ENCODE measurements at regions not wholly inside any gene's neighbourhood (a gene's known extent, or its start where the extent isn't known, plus 50 kb on each side); places are given as distances from the start of the nearest gene placed in this dataset.
"Not testable (repeated sequence)": the region's sequence is repeated elsewhere in the genome, so short reads cannot be mapped to it uniquely, and the experiment has no call there.

DNA sequence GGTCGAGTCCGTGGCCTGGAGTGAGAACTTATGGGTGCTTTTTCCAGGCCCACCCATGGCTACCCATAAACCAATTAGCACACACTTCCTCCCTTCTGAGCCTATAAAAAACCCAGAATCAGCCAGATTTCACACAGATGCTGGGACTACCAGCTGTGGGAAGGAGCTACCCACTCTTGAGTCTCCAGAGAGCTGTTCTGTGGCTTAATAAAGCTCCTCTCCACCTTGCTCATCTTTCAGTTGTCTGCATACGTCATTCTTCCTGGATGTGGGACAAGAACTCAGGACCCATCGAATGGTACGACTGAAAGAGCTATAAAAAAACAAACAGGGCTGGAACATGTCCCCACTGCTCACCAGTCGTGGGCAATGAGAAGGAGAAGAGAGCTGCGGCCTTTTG, 555.4 kb upstream of the CCDC54 start:
- DNase-seq, result no peak

GRCh38 chr3:106822204-106822603, 555.0 kb upstream of the CCDC54 start:
- ATAC-seq, result no peak

More for the DNA sequence above, 555.4 kb upstream of the CCDC54 start:
- ATAC-seq, result no peak

DNA sequence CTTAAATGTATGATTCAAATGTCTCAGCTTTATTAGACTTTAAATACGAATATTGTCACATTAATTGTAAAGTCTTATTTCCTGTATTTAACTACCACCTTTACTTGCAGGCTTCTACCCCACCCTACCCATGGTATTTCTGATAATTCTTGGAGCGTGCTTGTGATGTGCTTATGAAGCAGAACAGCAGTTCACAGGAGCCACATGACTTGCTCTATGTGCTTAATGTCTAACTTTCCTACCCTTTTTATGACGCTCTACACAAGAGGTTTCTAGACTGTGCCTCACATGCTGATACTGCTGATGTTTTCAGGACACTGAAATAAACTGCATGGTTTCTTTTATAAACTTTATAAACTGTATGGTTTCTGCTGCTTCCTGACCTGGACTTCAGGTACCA, 553.5 kb upstream of the CCDC54 start:
- ATAC-seq (no peak), DNase-seq (no peak)

More at GRCh38 chr3:106822204-106822603, 555.0 kb upstream of the CCDC54 start:
- no peak for DNase-seq

DNA sequence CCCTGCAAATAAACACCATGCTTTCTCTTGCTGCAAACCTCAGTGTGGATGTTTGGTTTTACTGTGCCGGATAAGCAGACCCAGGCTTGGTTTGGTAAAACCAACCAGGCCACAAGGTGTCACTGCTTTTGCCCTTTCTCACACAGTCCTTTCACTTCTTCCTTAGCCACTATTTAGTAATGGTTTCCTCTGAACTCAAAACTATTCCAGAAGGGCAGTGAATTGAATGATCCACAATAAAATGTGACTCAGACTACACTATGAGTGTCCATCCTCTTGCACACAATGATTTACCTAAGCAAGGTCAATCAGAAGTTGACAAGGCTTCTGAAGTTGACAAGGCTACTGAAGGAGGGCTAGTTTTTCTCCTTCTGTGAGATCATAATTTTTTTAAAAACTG, 552.4 kb upstream of the CCDC54 start:
- DNase-seq (no peak), ATAC-seq (no peak)

GRCh38 chr3:106825962-106826605, 551.2 kb upstream of the CCDC54 start:
- no peak for ATAC-seq
- no peak for DNase-seq

GRCh38 chr3:106826791-106827311, 550.4 kb upstream of the CCDC54 start:
- no peak for DNase-seq
- ATAC-seq, result no peak

GRCh38 chr3:106827515-106828213, 549.6 kb upstream of the CCDC54 start:
- ATAC-seq (no peak), DNase-seq (no peak)

- no peak for ATAC-seq
- DNase-seq, result no peak
Observed at GRCh38 chr3:106829206-106829605, 548.0 kb upstream of the CCDC54 start.

GRCh38 chr3:106830334-106830733, 546.9 kb upstream of the CCDC54 start:
- DNase-seq (no peak), ATAC-seq (no peak)

DNA sequence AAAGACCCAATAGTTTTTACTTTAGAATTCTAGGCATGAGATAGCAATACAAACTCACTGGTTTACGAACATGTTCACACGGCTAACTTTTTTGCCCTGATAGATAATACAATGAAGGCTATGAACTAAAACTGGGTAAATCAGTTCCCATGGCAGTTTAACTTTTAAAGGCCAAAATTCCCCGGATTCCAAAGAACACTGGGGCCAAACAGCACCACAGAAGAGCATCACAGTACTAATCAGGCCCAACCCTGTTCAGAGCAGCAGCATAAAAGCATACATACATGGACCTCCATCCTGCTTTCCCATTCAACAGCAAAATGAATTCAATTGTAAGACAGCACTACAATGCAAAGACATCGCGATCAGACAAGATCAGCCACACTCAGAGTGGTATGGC, 540.3 kb upstream of the CCDC54 start:
- DNase-seq (no peak), ATAC-seq (no peak)

DNA sequence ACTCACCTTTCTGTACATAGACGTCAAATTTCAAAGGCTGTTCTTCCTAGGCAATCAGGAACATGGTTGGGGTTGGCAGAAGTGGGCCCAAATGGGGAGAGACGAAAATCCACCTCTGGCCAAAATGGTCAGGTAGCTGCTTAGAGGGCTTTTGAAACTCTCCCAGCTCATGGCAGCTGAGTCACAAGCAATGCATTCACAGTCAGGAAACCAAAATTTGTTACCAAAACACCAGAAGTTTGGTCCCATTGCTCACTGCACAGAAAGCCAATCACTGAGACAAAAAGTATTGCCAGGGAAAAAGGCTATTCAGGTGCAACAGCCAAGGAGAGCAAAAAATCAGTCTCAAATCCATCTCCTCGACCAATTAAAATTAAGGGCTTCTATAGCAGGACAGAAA, 539.6 kb upstream of the CCDC54 start:
- ATAC-seq, result no peak
- DNase-seq, result no peak

DNA sequence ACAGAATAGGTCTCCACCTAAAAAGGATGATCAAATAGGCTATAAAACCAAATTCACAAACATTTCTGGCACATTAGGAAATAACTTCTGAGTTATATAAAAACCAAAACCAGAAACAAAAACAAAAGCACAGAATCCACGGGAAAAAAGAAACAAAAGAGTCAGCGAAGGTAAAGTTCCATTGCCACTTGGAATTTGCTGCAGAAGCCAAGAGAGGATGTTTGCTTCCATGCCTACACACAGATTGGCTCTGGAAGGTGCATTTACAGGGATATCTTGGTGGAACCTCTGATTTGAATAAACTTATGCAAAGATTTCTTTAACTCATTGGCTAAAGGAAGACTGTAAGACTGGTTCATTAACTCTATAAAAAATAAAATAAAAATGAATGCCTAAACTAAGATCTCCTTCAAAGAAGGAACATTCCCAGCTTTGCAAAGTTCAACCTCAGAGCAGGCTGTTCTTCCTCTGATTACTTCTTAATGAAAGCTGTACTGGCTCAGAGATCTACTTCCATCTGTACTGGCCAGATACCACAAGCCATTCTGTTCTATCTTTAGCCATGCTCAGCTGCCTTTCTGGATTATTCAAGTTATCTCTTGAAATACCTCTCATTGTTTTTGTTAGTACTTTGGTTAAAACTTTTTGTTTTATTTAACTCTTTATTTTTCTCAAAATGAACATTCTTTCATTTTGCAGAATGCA, 537.5 kb upstream of the CCDC54 start:
- DNase-seq (no peak), ATAC-seq (no peak)

DNA sequence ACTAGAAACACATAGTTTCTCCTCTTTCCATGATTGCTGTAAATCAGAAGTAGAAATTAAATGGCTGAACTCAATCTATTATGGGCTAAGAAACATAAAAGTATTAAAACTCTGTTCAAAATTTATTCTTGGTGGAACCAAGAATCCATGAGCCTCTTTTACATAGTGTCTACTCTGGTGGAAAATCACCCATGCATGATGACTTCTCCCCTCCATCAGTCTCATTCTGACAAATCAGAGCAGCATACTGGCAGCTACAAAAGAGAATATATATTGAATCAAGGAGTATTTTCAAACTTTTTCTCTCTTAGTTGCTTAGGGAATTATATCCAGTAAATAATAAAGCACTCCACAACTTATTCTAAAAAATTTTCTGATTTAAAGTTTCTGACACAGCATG, 536.9 kb upstream of the CCDC54 start:
- ATAC-seq (no peak), DNase-seq (no peak)

DNA sequence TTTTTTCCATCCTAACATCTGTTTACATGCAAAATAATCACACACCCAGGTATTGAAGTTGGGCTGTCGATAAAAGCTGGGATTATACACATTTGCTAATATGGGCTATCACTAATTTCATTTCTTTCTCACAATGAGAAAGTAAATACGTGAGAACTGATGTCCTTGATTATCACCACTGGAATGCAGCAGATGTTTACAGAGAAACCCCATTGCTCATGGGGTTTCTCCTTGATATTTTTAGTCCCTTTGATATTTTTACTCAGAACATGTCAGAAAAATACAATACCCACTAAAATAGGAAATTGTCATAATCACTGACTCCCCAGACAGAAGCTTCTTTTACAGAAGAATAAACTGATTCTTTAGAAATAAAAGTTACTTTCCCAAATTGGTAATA, 535.1 kb upstream of the CCDC54 start:
- ATAC-seq (no peak), DNase-seq (no peak)

GRCh38 chr3:106844638-106845037, 532.6 kb upstream of the CCDC54 start:
- no peak for DNase-seq
- ATAC-seq, result no peak

GRCh38 chr3:106848099-106848498, 529.1 kb upstream of the CCDC54 start:
- no peak for DNase-seq
- ATAC-seq, result no peak

- DNase-seq (no peak), ATAC-seq (no peak)
Observed at GRCh38 chr3:106850437-106850836, 526.8 kb upstream of the CCDC54 start.

DNA sequence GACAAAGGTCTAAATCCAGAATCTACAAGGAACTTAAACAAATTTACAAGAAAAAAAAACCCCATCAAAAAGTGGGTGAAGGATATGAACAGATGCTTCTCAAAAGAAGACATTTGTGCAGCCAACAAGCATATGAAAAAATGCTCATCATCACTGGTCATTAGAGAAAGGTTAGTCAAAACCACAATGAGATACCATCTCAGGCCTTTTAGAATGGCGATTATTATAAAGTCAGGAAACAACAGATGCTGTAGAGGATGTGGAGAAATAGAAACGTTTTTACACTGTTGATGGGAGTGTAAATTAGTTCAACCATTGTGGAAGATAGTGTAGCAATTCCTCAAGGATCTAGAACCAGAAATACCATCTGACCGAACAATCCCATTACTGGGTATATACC, 518.9 kb upstream of the CCDC54 start:
- not testable (repeated sequence) for DNase-seq, ATAC-seq

GRCh38 chr3:106860182-106860581, 517.1 kb upstream of the CCDC54 start:
- DNase-seq (no peak), ATAC-seq (no peak)

DNA sequence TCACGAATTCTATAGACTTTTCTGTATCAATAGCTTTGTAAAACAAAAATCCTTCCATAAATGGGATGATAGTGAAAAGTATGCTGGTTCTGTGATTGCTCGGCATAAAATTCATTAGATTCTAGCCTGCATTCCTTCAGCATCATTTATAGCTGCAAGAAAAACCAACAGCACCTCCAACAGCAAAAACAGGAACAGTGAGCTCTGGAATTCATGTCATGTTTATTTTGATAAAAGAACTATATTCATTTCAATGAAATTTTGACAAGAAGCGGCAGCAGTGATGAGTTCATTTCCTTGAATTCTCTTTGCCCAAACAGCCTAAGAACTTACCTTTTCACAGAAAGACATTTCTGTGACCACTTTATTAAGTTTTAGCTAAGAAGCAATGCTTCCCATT, 515.2 kb upstream of the CCDC54 start:
- ATAC-seq, result no peak
- DNase-seq, result no peak

DNA sequence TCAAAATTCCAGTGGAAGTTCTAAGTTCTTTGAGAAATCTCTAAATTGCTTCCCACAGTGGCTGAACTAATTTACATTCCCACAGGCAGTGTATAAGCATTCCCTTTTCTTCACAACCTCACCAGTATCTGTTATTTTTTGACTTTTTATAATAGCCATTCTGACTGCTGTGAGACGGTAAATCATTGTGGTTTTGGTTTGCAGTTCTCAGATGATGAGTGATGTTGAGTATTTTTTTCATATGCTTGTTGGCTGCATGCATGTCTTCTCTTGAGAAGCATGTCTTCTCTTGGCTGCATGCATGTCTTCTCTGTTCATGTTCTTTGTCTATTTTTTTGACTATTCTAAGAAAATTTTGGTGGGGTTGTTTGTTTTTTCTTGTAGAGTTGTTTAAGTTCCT, 499.6 kb upstream of the CCDC54 start:
- ATAC-seq, result no peak
- DNase-seq, result no peak

DNA sequence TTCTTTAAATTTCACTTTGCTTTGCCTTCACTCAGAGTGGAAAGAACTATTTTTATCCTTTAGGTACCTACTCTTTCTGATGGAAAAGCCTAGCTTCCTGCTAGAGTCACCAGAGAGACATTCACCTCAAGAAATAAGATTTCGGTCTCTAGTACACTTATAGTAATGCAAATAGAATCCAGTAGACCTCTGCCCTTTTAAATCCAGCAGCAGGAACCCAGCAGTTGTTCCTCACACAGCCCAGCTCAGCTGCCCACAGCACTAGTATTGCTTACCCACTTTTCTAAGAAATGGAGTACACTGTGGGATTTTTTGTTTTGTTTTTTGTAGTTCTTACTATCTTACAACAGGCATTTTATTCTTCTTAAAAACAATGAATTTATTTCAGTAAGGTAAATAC, 497.0 kb upstream of the CCDC54 start:
- no peak for DNase-seq
- ATAC-seq, result no peak

DNA sequence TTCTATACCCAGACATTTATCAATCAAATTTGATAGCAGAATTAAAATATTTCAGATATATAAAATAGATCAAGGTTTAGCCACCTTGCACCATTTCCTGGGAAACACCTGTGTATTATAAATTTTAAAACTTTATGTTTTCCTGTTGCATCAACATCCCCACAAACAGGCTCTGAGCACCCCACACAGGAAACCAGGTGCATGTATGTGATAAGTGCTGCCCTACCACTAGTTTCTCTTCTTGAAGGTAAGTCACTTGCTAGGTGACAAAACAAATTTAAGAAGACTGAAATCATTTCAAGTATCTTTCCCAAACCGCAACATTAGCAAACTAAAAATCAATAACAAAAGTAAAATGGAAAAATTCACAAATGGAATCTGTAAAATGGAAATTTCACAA, 496.1 kb upstream of the CCDC54 start:
- DNase-seq (no peak), ATAC-seq (no peak)
